Testis (tissue), 2 donors: ENCODE measurements at regions not wholly inside any gene's neighbourhood (a gene's known extent, or its start where the extent isn't known, plus 50 kb on each side); places are given as distances from the start of the nearest gene placed in this dataset.

Experiments used
- DNase-seq: peaks from one replicate; pipeline ENCODE4 v3.0.0-alpha.2; 2019
- H3K27ac ChIP-seq, 2 donors: fragments of 200-600 bp; sonication (generic); one replicate each; pipeline ENCODE4 v1.5.1; 2019
- H3K27me3 ChIP-seq: fragments of 200-600 bp; sonication (generic); one replicate; pipeline ENCODE4 v1.5.1; 2019
- H3K36me3 ChIP-seq: fragments of 200-600 bp; sonication (generic); one replicate; pipeline ENCODE4 v1.5.1; 2017; ENCODE audit warnings: low read depth; ENCODE audit errors: missing control alignments
- H3K4me1 ChIP-seq: fragments of 200-600 bp; sonication (generic); one replicate; pipeline ENCODE4 v1.5.1; 2019
- H3K4me3 ChIP-seq, 2 donors: fragments of 200-600 bp; sonication (generic); one replicate each; pipeline ENCODE4 v1.5.1; 2017 to 2019
- H3K9me3 ChIP-seq: fragments of 200-600 bp; sonication (generic); one replicate; pipeline ENCODE4 v1.5.1; 2017
- POLR2A ChIP-seq: fragments of 450-650 bp; IDR thresholded peaks from one replicate; pipeline ENCODE4 v1.6.1; 2017; ENCODE audit warnings: antibody characterized with exemption, mild to moderate bottlenecking, moderate library complexity
- WGBS, 2 donors: methylation state at CpG; one replicate each; pipeline ENCODE4 v1.1.5; 2018; 5-methylcytosine and 5-hydroxymethylcytosine counted together
- intact Hi-C: fragments of 100-400 bp; cut with DNase I; formaldehyde crosslinking; loops from one replicate; pipeline ENCODE4 v1.15.1; 2023; ENCODE audit warnings: low total_unique reads
- TF ChIP-seq, protein P1 (sequence below), 3 experiments: fragments of 450-650 bp in 2 of 3; fragments of 200-600 bp in 1 of 3; sonication (generic) in 1 of 3; IDR thresholded peaks; one replicate each; pipeline ENCODE4 v1.5.1; 2016 to 2019; ENCODE audit warnings: antibody characterized with exemption in 3 of 3, mild to moderate bottlenecking in 2 of 3, moderate library complexity in 1 of 3

DNA sequence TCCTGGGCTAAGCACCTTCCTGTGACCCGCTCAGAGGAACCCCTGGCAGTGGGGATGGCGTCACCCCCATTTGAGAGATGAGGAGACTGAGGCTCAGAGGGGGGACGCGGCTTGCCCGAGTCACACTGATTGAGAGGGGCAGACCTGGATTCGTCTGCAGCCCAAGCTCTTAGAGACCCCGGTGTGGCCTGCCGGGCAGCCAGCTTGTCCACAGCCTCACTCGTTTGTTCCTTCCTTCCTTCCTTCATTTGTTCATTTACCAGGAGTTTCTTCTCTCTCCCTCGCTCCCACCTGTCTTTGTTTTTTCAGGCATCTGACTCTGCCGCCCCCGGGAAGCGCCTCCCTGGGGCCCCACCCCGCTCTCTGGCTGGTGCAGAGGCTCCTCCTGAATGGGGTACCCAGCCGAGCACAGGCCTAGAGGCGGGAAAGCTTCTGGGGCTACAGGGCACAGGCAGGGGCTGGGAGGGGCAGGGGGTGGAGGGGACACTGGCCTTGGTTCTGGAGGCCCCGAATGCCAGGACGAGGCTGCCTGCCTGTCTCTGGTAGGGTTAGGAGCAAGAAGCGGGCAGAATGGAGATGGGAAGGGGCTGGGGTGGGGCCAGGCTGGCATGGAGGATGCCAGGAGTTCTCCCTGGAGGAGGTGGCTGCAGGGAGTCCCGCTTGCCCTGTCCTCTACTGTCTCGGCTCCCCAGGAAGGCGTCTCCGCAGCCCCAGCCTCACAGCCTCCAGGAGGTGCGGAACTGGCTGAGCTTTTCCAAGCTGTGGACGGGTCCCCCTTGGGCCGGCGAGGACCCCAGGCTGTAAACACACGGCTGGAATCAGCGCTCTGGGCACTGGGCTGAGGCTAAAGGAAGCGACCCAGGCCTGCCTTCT lies 91.6 kb downstream of the UNCX start:
- H3K4me1 ChIP-seq = no peaks in the 10 kb centered on the region
- intact Hi-C loops = no loop called here
- TF ChIP-seq POLR2A = no peak
- TF ChIP-seq, protein P1, sequence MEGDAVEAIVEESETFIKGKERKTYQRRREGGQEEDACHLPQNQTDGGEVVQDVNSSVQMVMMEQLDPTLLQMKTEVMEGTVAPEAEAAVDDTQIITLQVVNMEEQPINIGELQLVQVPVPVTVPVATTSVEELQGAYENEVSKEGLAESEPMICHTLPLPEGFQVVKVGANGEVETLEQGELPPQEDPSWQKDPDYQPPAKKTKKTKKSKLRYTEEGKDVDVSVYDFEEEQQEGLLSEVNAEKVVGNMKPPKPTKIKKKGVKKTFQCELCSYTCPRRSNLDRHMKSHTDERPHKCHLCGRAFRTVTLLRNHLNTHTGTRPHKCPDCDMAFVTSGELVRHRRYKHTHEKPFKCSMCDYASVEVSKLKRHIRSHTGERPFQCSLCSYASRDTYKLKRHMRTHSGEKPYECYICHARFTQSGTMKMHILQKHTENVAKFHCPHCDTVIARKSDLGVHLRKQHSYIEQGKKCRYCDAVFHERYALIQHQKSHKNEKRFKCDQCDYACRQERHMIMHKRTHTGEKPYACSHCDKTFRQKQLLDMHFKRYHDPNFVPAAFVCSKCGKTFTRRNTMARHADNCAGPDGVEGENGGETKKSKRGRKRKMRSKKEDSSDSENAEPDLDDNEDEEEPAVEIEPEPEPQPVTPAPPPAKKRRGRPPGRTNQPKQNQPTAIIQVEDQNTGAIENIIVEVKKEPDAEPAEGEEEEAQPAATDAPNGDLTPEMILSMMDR (IDR thresholded peaks at IDR 0.05) = no peak
- WGBS, 2 donors = 70 to 81% methylated on average over 15 to 30 of the region's 30 CpGs
- no peak overlapping the region for H3K27ac ChIP-seq
- H3K4me3 ChIP-seq = no peak overlapping the region
- no peaks in the 10 kb centered on the region for H3K27me3 ChIP-seq
- no peaks in the 10 kb centered on the region for H3K36me3 ChIP-seq
- no peaks in the 10 kb centered on the region for H3K9me3 ChIP-seq
- no peak for DNase-seq

DNA sequence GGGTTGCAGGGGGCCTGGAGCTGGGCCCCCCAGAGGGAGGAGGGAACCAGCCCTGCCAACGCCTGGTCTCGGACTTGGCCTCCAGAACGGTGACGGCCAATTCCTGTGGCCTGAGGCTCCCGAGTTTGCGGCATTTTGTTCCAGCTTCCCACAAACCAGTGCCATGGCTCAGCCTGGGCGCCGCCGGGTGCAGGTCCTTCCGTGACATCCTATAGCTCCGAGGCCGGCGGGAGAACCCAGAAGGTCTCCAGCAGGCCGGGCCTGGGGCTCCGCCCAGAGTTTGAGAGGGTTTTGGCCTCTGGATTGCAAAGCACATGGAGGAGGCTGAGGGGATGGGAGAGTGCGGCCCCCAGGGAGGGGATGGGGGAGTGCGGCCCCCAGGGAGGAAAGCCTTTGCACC lies 92.6 kb downstream of the UNCX start:
- Histone ChIP-seq H3K27me3 (no peaks in the 10 kb centered on the region), H3K4me3 (no peak overlapping the region), H3K4me1 (no peaks in the 10 kb centered on the region), H3K36me3 (no peaks in the 10 kb centered on the region), H3K27ac (no peak overlapping the region), H3K9me3 (no peaks in the 10 kb centered on the region)
- intact Hi-C loops = no loop called here
- DNase-seq = no peak
- TF ChIP-seq, protein P1 (IDR thresholded peaks at IDR 0.05) = no peak
- TF ChIP-seq POLR2A = no peak
- WGBS, 2 donors = 77 to 100% methylated on average over 4 to 17 of the region's 17 CpGs

DNA sequence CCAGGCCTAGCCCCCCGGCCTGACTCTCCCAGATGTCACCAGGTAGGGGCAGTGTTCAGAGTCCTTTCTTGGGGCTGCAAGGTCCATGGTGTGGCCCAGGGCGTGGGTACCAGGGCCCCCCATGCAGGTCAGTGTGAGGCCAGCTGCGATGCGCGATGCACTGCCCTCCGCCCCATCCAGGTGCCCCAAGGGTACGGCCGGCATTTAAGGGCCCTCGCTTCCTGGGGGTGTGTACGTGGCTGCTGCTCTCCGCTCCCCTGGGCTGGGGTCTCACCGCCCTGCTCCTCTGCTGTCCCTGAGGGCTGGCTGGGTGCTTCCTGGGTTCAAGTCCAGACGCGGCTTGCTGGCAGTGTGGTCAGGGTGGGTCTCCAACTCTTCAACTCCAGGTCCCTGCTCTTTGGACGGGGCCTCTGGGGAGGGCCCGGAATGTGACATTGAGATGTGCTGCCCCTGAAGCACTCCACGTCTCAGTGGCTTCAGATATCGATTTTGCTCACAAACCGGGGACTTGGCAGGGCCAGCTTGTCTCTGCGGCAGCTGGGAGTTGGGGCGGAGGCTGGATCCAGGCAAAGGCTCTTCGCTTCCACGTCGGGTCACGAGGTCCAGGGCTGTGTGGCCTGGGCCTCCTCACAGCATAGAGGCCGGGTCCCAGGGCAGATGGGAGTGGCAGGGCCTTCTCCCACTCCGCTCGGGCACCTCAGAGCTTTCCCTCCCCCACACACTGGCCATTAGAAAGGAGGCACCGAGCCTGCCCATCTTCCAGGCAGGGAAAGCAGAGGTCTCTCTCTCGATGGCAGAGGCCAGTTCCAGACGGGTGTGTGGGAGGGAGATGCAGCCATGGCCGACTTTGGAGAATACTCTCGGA lies 93.2 kb downstream of the UNCX start:
- no peak overlapping the region for H3K27ac ChIP-seq
- intact Hi-C loops = no loop called here
- DNase-seq = no peak
- H3K36me3 ChIP-seq = no peaks in the 10 kb centered on the region
- no peak overlapping the region for H3K4me3 ChIP-seq
- H3K9me3 ChIP-seq = no peaks in the 10 kb centered on the region
- 67 to 82% methylated on average over 11 to 33 of the region's 33 CpGs for WGBS, 2 donors
- TF ChIP-seq, protein P1 (IDR thresholded peaks at IDR 0.05) = no peak
- TF ChIP-seq POLR2A = no peak
- no peaks in the 10 kb centered on the region for H3K27me3 ChIP-seq
- no peaks in the 10 kb centered on the region for H3K4me1 ChIP-seq

DNA sequence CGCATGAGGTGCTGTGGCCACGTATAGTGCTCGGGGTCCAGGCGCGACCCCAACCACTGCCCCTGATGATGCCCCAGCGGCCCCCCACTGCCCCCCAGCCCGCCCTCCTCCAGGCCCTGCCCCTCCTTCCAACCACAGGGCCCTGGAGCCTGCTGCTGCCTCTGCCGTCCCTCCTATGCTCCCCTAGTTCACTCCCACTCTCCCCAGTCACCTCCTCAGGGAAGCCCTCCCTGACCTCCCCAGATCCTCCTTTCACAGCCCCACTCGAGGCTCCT lies 93.8 kb downstream of the UNCX start:
- H3K36me3 ChIP-seq = no peaks in the 10 kb centered on the region
- H3K9me3 ChIP-seq = no peaks in the 10 kb centered on the region
- TF ChIP-seq POLR2A = no peak
- TF ChIP-seq, protein P1 (IDR thresholded peaks at IDR 0.05) = no peak
- DNase-seq = no peak
- 78 to 87% methylated on average over 9 of the region's 9 CpGs for WGBS, 2 donors
- no peaks in the 10 kb centered on the region for H3K4me1 ChIP-seq
- no peaks in the 10 kb centered on the region for H3K27me3 ChIP-seq
- no peak overlapping the region for H3K4me3 ChIP-seq
- intact Hi-C loops = no loop called here
- no peak overlapping the region for H3K27ac ChIP-seq
